GM20000 (cell line): ENCODE measurements at regions not wholly inside any gene's neighbourhood (a gene's known extent, or its start where the extent isn't known, plus 50 kb on each side); places are given as distances from the start of the nearest gene placed in this dataset.
"Not testable (repeated sequence)": the region's sequence is repeated elsewhere in the genome, so short reads cannot be mapped to it uniquely, and the experiment has no call there.

Experiments used
- DNase-seq: peaks from one replicate; pipeline ENCODE4 v3.0.0; 2012; ENCODE audit warnings: low spot score
- CTCF ChIP-seq: IDR thresholded peaks from 2 replicates; pipeline ENCODE4 v1.5.1; 2012; ENCODE audit warnings: mild to moderate bottlenecking, control low read depth; ENCODE audit errors: extremely low read depth, missing control alignments

- TF ChIP-seq CTCF: no peak
- no peak for DNase-seq
Measured at GRCh38 chr17:51359055-51359454, 98.7 kb downstream of the UTP18 start.

- TF ChIP-seq CTCF: no peak
- no peak for DNase-seq
Measured at GRCh38 chr17:51362811-51363585, 102.7 kb downstream of the UTP18 start.

GRCh38 chr17:51365090-51365489 is 104.7 kb downstream of the UTP18 start:
- no peak for DNase-seq
- TF ChIP-seq CTCF: no peak

GRCh38 chr17:51366866-51367265 is 106.5 kb downstream of the UTP18 start:
- TF ChIP-seq CTCF: no peak
- no peak for DNase-seq

- DNase-seq: not testable (repeated sequence)
Measured at GRCh38 chr17:51367836-51368235, 107.5 kb downstream of the UTP18 start.

- no peak for TF ChIP-seq CTCF
- DNase-seq: peak; percentile 51
Measured at GRCh38 chr17:51371732-51372151, 111.4 kb downstream of the UTP18 start.

GRCh38 chr17:51372345-51373004 is 112.1 kb downstream of the UTP18 start:
- no peak for TF ChIP-seq CTCF
- peak; percentile 42 for DNase-seq

- no peak for TF ChIP-seq CTCF
- no peak for DNase-seq
Measured at GRCh38 chr17:51373489-51374152, 113.3 kb downstream of the UTP18 start.
